ENCODE measurements at regions not wholly inside any gene's neighbourhood (a gene's known extent, or its start where the extent isn't known, plus 50 kb on each side); places are given as distances from the start of the nearest gene placed in this dataset.

DNA sequence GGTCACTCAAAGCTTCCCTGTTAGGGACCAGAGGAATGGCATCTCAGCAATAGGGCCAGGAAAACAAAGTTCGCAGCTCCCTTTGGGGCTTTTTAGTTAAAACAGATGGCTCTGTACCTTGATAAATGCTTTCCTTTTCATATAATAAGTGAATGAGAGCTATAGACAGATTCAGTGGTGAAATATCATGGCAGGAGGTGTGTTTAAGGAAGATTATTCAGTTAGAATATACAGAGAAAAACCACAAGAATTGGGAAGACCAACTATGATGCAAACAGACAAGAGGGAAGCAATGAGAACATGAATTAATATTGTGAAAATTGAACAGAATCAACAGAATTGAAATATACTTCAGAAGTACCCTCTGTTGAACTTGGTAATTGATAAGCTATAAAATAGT lies 379.4 kb downstream of the PLPP3 start:
- Histone ChIP-seq H3K9me3 (ENCODE audit: low read length) (no peaks in the 10 kb centered on the region), H3K36me3 (replicated peaks in 1 of 2; ENCODE audit: control insufficient read depth in 1 of 2, insufficient read depth in 2 of 2, low read length in 2 of 2) (no peaks in the 10 kb centered on the region), H3K27me3 (ENCODE audit: control insufficient read depth in 1 of 2, insufficient read depth in 2 of 2, low read length in 2 of 2) (no peaks in the 10 kb centered on the region), H3K79me2 (ENCODE audit: insufficient read depth, low read length) (no peaks in the 10 kb centered on the region), H3K4me3 (replicated peaks in 1 of 3; ENCODE audit: insufficient read depth in 1 of 3, low read depth in 2 of 3, low read length in 3 of 3) (no peak overlapping the region), H2AFZ (ENCODE audit: low read length) (no peak overlapping the region), H3K4me2 (ENCODE audit: low read depth, low read length) (no peak overlapping the region), H3K9ac (ENCODE audit: insufficient read depth, low read depth, low read length) (no peak overlapping the region), H3K4me1 (ENCODE audit: insufficient read depth, low read length) (no peaks in the 10 kb centered on the region), H4K20me1 (ENCODE audit: insufficient read depth, low read length) (no peaks in the 10 kb centered on the region), H3K27ac (ENCODE audit: extremely low read length, insufficient read depth, low read length) (no peak overlapping the region)
- intact Hi-C loops (cut with micrococcal nuclease; ENCODE audit: unreplicated experiment) (no loop called here), in situ Hi-C loops (cut with HindIII; ENCODE audit: extremely low pct_ligation_motif_present, low pct_unique_long_range_greater_than_20kb) (loop anchor here (10.0 kb wide), 1 partner anchor 305 kb away; no protein-coding TSS in a partner anchor)
- no peak for FAIRE-seq
- no peak for DNase-seq (ENCODE audit: low spot score)
- ChIA-PET POLR2A (no interaction called here), CTCF (ENCODE audit: low intra/inter-chr PET ratio, low total read pairs) (no interaction called here)
- no TSS peak for BruUV-seq (replicated peaks)
- TF ChIP-seq CENPX (CRISPR knock-in tag; IDR thresholded peaks at IDR 0.05) (no peak), ZNF44 (CRISPR knock-in tag; IDR thresholded peaks at IDR 0.05) (no peak), NFIC (IDR thresholded peaks at IDR 0.05; ENCODE audit: low read length) (no peak), SPEN (CRISPR knock-in tag; IDR thresholded peaks at IDR 0.05; ENCODE audit: low read depth) (no peak), ZNF670 (CRISPR knock-in tag; IDR thresholded peaks at IDR 0.05; ENCODE audit: borderline replicate concordance) (no peak), MXD4 (CRISPR knock-in tag; IDR thresholded peaks at IDR 0.05) (no peak), HES4 (CRISPR knock-in tag; IDR thresholded peaks at IDR 0.05; ENCODE audit: borderline replicate concordance) (no peak), SIN3A (IDR thresholded peaks at IDR 0.05; ENCODE audit: borderline replicate concordance, low read depth, low read length) (no peak), ELF3 (CRISPR knock-in tag; IDR thresholded peaks at IDR 0.05) (no peak), RBFOX2 (IDR thresholded peaks at IDR 0.05; ENCODE audit: low read depth, low read length) (no peak), ELF1 (CRISPR knock-in tag; IDR thresholded peaks at IDR 0.05) (no peak), JUND (CRISPR knock-in tag; IDR thresholded peaks at IDR 0.05) (no peak), KDM1A (CRISPR knock-in tag; IDR thresholded peaks at IDR 0.05) (no peak), MTF2 (CRISPR knock-in tag; IDR thresholded peaks at IDR 0.05; ENCODE audit: borderline replicate concordance) (no peak)
- TF ChIP-seq, protein P1, sequence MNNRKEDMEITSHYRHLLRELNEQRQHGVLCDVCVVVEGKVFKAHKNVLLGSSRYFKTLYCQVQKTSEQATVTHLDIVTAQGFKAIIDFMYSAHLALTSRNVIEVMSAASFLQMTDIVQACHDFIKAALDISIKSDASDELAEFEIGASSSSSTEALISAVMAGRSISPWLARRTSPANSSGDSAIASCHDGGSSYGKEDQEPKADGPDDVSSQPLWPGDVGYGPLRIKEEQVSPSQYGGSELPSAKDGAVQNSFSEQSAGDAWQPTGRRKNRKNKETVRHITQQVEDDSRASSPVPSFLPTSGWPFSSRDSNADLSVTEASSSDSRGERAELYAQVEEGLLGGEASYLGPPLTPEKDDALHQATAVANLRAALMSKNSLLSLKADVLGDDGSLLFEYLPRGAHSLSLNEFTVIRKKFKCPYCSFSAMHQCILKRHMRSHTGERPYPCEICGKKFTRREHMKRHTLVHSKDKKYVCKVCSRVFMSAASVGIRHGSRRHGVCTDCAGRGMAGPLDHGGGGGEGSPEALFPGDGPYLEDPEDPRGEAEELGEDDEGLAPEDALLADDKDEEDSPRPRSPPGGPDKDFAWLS (CRISPR knock-in tag; IDR thresholded peaks at IDR 0.05; ENCODE audit: borderline replicate concordance), result no peak
- TF ChIP-seq, protein P2, sequence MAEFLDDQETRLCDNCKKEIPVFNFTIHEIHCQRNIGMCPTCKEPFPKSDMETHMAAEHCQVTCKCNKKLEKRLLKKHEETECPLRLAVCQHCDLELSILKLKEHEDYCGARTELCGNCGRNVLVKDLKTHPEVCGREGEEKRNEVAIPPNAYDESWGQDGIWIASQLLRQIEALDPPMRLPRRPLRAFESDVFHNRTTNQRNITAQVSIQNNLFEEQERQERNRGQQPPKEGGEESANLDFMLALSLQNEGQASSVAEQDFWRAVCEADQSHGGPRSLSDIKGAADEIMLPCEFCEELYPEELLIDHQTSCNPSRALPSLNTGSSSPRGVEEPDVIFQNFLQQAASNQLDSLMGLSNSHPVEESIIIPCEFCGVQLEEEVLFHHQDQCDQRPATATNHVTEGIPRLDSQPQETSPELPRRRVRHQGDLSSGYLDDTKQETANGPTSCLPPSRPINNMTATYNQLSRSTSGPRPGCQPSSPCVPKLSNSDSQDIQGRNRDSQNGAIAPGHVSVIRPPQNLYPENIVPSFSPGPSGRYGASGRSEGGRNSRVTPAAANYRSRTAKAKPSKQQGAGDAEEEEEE (CRISPR knock-in tag; IDR thresholded peaks at IDR 0.05; ENCODE audit: borderline replicate concordance), result no peak
- ATAC-seq, result no peak
- 43% methylated on average over 1 of the region's 1 CpG for WGBS (ENCODE audit: low lambda C conversion rate)
